NCI-H774 (cell line): ENCODE measurements at regions not wholly inside any gene's neighbourhood (a gene's known extent, or its start where the extent isn't known, plus 50 kb on each side); places are given as distances from the start of the nearest gene placed in this dataset.
"Not testable (repeated sequence)": the region's sequence is repeated elsewhere in the genome, so short reads cannot be mapped to it uniquely, and the experiment has no call there.

Source experiments
- DNase-seq: peaks from one replicate; lab custom pipeline; 2025; lab: John Stamatoyannopoulos, UW

DNA sequence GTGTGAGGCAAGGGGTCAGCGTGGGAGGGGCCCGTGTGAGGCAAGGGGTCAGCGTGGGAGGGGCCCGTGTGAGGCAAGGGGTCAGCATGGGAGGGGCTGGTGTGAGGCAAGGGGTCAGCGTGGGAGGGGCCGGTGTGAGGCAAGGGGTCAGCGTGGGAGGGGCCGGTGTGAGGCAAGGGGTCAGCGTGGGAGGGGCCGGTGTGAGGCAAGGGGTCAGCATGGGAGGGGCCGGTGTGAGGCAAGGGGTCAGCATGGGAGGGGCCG lies 119.2 kb downstream of the SEPTIN14 start:
- DNase-seq: not testable (repeated sequence)

DNA sequence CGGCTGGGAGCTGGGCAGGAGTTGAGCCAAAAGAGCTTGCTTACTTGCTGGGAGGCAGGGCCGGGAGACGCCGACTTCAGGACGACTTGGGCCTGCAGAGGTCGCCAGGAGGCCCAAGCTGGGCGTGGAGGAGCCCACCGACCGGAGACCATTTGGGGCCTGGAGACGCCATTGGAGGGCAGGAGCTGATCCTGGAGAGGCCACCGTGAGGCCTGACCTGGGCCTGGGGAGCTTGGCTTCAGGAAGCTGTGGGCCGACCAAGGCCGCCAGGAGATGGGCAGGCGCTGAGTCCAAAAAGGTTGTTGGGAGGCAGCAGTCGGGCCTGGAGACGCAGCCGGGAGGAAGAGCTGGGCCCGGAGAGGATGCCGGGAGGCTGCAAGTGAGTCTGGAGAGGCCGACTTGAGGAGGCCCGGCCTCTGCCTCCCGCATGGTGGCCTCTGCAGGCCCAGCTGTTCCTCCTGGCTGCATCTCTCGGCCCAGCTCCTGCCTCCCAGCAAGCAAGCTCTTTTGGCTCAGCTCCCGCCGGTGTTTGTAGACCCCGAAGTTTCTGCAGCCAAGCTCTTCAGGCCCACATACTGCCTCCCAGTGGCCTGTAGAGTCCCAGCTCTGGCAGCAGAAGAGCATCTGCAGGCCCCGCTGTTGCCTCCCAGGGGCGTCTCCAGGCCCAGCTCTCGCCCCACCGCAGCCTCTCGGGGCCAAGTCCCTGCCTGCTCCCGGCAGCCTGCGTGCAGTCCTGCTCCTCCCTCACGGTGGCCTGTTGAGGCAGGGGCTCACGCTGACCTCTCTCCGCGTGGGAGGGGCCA lies 119.7 kb downstream of the SEPTIN14 start:
- DNase-seq: not testable (repeated sequence)

DNA sequence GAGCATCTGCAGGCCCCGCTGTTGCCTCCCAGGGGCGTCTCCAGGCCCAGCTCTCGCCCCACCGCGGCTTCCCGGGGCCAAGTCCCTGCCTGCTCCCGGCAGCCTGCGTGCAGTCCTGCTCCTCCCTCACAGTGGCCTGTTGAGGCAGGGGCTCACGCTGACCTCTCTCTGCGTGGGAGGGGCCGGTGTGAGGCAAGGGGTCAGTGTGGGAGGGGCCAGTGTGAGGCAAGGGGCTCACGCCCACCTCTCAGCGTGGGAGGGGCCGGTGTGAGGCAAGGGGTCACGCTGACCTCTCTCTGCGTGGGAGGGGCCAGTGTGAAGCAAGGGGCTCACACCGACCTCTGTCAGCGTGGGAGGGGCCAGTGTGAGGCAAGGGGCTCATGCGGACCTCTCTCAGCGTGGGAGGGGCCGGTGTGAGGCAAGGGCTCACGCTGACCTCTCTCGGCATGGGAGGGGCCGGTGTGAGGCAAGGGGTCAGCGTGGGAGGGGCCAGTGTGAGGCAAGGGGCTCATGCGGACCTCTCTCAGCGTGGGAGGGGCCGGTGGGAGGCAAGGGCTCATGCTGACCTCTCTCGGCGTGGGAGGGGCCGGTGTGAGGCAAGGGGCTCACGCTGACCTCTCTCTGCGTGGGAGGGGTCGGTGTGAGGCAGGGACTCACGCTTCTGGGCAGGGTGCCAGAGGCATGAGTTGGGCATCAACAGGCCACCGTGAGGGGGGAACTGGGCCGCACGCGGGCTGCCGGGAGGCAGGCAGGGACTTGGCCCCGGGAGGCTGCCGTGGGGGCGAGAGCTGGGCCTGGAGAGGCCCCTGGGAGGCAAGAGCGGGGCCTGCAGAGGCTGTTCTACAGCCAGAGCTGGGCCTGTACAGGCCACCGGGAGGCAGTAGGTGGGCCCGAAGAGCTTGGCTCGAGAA lies 120.6 kb downstream of the SEPTIN14 start:
- DNase-seq: not testable (repeated sequence)

DNA sequence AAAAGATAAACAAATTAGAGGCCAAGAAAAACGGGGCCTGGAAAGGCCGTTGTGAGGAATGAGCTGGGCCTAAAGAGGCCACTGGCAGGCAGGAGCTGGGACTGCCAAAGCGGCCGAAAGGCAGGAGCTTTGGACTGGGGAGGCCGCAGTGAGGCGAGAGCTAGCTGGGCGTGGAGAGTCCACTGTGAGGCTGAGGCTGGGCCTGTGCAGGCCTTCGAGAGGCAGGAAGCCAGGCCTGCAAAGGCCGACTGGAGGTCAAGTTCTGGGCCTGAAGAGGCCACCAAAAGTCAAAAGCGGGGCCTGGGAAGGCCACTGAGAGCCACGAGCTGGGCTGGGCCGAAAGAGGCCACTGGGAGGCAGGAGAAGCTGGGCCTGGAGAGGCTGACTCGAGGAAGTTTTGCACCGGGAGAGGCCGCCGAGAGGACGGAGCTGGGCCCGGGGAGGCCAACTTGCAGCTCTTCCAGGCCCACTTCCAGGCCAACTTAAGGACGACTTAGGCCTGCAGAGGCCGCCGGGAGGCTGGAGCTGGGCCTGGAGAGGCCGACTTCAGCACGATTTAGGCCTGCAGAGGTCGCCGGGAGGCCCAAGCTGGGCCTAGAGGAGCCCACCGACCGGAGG lies 121.8 kb downstream of the SEPTIN14 start:
- not testable (repeated sequence) for DNase-seq

DNA sequence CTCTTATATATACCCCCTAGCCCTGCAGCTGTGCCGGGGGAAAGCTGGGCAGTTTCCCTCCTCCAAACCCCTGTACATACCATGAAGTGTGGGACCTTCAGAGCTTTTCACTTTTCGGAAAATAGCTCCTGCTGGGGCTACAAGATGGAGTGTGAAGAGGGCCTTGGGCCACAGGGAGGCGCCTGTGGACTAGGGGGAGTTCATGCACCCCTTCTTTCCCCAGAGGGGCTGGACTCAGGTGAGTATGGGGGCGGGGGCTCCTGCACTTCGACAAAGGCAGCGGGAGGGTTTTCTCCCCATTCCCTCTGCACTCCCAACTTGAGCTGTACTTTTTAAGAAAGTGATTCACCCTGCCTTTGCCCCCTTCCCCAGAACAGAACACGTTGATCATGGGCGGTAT lies 122.5 kb downstream of the SEPTIN14 start:
- DNase-seq: not testable (repeated sequence)

DNA sequence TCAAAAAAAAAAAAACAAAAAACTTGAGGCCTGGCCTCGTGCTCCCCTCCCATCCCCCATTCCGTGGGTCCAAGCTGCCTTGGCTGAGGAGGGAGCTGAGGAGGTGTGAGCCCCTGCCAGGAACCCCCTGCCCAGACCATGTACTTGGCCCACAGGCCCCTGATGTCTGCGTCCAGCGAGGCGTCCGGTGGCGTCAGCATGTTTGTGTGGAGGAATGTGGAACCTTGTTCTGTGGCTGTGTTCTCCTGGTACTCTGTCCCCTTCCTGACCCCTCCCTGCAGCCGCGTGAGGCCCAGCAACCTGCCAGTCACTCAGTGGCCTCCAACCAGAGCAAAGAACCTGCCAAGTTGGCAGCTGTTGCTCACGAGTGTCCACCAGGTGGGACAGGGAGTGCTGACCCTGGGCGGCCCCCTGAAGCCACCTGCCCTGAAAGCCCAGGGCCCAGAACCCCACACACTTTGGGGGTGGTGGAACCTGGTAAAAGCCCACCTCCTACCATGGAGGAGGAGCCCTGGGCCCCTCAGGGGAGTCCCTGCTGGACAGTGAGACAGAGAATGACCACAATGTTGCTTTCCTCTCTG lies 125.8 kb downstream of the SEPTIN14 start:
- not testable (repeated sequence) for DNase-seq

DNA sequence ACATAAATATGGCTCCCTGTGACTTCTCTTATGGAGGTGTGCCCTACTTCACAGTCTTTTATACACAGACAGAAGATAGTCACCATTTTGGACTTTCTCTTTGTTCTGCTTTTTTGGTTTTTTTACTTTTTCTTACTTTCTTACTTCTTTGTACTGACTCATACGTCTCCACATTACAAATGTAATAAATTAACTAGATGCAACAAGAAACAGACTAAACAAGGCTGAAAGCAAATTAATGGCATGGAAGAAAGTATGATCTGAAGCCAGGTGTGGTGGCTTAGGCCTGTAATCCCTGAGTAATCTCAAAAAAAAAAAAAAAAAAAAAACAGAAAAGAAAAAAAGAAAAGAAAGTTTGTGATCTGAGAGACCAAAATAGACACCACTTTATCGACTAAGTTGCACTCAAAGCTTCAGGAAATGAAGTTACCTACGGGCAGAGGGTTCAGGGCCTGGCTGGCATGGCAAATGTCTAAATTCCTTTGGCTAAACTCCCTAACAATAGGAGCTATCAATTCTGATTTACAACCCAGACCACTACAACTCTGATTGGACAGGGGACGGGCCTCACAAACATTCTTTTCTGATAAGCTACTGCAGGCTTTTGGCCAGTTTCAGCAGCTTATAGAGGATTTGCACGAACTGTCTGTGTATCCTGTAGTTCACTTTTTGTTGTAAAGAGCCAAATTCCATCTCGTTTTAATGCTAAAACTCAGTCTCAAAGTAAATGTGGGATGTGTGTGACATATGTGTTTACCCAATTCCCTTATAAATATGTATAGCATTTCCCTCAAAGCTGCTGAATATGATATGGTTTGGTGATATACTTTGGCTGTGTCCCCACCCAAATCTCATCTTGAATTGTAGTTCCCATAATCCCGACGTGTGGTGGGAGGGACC lies 129.1 kb downstream of the SEPTIN14 start:
- no peak for DNase-seq

DNA sequence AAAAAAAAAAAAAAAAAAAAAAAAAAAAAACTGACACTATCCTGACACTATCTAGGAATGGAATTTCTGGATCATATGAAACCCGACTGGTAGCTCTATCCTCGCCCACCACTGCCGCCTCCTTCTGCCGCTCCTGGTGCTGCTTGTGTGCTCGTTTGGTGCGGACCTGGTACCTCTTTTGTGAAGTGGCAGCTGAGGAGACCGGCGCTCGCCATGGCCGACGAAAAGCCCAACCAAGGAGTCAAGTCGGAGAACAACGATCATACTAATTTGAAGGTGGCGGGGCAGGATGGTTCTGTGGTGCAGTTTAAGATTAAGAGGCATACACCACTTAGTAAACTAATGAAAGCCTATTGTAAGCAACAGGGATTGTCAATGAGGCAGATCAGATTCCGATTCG lies 130.6 kb downstream of the SEPTIN14 start:
- DNase-seq: no peak

DNA sequence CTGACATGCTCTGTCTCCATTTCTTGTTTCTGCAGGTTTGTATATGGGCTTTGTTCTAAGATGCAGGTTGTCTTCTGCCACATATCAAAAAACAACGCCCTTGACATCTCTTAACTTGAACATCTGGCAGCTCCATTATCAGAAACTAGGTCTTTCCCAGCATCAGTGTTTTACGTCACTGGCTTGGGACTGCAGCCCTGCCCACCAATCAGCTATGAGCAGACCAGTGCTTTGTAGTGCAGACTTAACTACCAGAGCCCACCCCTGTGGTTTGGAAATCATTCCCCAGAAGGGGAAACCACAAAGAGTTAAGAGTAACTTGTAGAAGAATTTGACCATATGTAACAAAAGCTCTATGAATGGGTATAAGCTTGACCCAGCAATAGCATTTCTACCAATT lies 132.4 kb downstream of the SEPTIN14 start:
- DNase-seq: no peak

DNA sequence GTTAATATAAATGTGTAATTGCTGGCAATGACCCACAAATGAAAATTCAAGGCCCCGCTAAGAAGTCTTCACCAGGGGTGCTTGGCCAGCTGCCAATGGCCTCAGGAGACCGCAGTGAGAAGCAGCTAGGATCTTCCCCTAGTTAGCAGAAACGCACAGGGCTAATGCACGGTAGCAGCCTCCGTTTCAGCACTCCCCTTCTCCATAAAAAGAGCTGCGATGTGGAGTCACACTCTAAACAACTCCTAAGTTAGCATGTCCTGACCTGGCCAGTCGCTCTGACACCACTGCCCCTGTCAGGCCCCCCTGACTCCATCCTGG lies 139.0 kb downstream of the SEPTIN14 start:
- no peak for DNase-seq

DNA sequence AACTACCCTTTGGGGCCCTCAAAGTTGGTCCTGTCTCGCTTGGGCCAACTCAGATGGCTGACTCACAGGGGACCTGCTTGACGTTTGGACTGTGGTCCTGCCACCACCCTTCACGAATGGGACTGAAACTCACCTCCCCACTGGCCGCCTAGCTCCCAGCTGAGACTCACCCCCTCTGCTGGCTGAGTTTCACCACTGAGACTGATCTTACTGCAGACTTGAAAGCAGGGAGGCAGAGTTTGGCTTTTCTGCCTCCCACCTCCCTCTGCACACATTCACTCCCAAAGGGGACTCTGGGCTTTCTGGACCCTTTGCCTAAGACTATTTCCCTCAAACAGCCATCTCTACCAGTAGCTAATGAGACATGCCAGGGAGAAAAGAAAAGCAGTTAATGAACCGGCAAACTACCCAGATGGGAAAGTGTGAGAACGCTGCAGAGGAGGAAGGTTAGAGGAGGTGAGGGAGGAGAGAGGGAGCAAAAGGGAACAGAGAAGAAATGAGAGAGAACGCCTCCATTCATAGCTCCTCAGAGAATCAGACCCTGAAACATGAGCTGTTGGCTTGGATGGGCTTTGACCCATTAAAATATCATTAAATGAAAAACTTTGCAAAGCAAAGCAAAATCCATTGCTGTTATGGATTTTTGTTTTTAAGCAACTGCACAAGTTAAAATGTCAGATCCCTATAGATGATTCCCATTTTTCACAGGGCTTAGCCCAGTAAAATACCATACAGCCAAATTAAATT lies 139.5 kb downstream of the SEPTIN14 start:
- DNase-seq: not testable (repeated sequence)

DNA sequence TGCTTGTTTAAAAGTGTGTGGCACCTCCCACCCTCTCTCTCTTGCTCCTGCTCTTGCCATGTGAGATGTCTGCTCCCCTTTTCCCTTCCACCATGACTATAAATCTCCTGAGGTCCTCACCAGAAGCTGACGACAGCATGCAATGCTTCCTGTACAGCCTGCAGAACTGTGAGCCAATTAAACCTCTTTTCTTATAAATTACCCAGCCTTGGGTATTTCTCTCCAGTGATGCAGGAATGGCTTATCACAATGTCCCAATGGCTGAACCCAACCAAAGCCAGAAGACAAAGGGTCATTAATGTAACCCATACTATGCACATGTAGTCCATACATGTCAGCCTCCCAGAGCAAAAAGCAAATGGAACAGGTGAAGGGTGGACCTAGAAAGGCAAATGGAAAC lies 141.5 kb downstream of the SEPTIN14 start:
- peak; percentile 19 for DNase-seq

DNA sequence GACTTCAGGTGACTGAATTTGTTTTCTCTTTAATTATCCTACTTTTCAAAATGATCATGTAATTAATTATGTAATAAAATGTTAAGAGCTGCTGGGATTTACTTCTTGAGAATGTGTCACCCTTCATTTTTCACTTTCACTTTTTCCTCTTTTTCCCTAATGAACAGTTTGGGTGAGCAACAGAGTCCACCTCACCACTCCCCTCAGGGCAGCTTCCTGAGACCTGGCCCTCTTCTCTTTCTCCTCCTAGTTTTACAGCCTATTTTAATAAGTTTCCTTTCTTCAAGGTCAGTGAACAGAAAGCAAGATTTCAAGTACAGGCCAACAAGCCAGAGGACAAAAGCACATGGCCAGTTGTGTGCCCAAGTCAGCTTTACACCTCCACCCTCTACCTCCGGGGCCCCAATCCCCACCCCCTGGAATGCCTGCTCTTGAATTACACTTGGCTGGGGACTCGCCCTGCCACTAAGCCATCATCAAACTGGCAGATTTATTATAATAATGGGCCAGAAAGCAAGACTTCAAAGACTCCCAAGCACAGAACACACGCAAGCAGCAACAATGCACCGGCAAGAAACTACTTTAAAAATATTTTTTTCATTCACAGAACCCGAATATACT lies 143.1 kb upstream of the VOPP1 start:
- not testable (repeated sequence) for DNase-seq

DNA sequence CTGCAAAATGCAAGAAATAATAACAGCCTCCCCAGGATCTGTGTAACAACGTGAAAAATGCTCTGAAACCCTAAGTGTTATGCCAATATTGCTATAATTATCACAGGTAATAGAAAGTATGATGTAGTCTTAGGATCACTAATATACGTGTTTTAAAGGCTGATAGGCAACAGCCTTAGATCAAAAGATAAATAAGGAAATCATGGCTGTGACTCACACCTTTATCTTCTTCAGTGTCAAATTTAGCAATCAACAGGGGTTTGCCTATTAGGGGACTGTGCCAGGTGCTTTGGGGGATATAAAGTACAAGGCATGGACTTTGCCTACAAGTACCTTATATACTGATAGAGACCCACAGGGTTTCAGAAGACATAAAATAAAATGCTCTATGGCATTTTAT lies 142.1 kb upstream of the VOPP1 start:
- DNase-seq: not testable (repeated sequence)

DNA sequence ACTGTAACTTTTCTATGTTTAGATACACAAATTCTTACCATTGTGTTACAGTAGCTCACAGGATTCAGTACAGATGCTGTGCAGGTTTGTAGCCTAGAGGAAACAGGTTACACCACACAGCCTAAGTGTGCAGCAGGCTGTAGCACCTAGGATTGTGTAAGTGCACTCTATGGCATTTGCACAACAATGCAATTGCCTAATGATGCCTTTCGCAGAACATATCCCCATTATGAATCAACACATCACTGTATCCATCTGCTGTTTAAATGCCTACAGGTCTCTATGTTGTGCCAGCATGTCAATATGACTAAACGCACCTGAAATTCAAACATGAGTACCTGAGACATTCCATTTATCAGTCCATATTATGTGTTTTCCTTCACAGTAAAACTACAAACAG lies 138.0 kb upstream of the VOPP1 start:
- DNase-seq: not testable (repeated sequence)

DNA sequence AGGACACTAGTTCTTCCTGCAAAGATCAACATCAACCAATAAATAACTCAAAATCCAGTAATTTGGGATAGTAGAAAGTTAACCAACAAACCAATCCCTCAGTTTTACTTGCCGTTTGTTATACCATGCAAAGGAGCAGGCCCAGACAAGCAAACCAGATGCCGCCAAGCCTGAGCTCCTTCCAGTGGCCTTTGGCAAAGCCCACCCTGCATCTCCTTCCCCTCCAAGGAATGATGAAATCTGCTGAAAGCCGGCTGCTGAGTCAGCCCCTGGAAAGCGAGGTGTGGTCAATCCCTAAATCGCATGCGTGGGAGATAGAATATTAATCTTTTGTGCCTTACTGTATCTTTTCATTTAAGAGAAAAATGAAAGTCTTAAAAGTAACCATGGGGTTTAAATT lies 135.7 kb upstream of the VOPP1 start:
- DNase-seq: not testable (repeated sequence)

DNA sequence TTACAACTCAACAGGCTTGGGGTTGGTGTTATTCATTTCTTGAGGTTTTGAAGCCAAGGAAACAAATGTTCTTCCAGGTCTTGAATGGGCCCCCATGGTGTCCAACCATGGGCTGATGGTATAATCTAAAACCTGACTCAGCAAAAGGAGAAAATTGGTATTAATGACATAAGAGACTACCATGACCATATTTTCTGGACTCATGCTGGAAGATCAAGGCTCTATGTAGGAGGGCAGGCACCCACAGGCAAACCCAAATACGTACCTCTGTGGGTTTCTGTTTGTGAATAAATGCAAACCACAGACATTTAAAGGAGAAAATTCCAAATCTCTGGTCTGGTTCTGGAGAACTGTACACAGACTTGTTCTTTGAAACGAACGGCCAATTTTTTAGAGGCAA lies 135.1 kb upstream of the VOPP1 start:
- not testable (repeated sequence) for DNase-seq

DNA sequence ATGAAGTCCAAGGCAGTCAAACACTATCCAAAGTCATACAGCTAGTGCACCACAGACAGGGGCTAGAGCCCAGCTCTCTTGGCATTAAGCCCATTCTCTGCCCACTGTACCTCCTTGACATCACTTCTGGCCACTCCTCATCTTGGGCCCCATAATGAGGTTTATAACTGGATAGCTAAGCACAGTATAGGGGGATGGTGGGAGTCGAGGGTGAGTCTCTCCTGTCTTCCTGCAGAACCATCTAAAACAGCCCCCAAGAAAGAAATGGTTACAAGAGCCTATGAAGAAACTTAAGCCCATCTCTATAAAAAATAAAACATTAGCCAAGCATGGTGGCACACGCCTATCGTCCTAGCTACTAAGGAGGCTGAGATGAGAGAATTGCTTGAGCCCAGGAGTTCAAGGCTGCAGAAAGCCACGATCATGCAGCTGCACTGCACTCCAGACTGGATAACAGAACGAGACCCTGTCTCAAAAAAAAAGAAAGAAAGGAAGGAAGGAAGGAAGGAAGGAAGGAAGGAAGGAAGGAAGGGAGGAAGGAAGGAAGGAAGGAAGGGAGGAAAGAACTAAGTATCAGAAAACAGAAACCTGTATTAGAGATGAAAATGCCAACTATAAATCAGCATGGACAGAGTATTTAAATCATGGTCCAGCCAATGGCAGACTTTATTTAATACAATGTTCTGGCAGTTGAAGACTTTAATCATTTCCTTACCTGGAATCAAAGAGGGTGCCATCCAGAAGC lies 134.3 kb upstream of the VOPP1 start:
- not testable (repeated sequence) for DNase-seq

DNA sequence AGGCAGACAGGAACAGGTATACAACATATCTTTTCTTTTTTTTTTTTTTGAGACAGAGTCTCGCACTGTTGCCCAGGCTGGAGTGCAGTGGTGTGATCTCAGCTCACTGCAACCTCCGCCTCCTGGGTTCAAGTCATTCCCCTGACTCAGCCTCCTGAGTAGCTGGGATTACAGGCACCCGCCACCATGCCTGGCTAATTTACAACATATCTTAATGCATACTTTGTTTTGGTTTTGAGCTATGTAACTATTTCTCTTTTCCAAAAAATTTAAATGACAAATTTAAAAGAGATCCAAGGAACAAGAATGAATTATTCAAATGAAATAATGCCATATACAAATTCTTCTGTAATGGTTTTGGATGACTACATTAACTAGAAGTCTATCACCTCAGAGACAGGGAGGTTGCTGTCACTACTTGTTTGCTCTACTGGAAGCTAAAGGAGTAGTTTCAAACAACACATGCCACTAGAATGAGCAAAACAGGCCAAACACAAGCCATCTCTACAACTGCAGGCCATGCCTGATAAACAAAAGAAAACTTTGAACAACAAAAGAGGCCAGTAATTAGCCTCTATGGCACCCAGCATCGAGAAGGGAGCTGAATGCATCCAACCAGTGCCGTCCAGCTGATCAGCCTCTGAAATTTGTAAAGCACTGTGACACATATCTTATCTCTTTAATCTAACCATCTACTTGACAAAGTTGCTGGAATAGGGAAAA lies 133.6 kb upstream of the VOPP1 start:
- DNase-seq: not testable (repeated sequence)
